Endodermal cell (in vitro differentiated cells): ENCODE measurements at regions not wholly inside any gene's neighbourhood (a gene's known extent, or its start where the extent isn't known, plus 50 kb on each side); places are given as distances from the start of the nearest gene placed in this dataset.
"Not testable (repeated sequence)": the region's sequence is repeated elsewhere in the genome, so short reads cannot be mapped to it uniquely, and the experiment has no call there.

Experiments
- DNase-seq: peaks from one replicate; pipeline ENCODE4 v3.0.0-alpha.2; 2017
- H3K27ac ChIP-seq: 2 replicates; pipeline ENCODE4 v1.5.1; 2013; ENCODE audit warnings: mild to moderate bottlenecking, low read depth, low read length, moderate library complexity
- H3K27me3 ChIP-seq: 2 replicates; pipeline ENCODE4 v1.6.1; 2013; ENCODE audit warnings: mild to moderate bottlenecking, low read length, moderate library complexity; ENCODE audit not compliant: insufficient read depth, control insufficient read depth, poor library complexity, severe bottlenecking
- H3K36me3 ChIP-seq: 2 replicates; pipeline ENCODE4 v1.7.0; 2013; ENCODE audit warnings: mild to moderate bottlenecking, low read length, moderate library complexity; ENCODE audit not compliant: control insufficient read depth, insufficient read depth
- H3K4me1 ChIP-seq: one replicate; pipeline ENCODE4 v1.7.0; 2013; ENCODE audit warnings: low read length; ENCODE audit not compliant: control insufficient read depth, insufficient read depth
- H3K4me3 ChIP-seq: 2 replicates; pipeline ENCODE4 v1.5.1; 2013; ENCODE audit warnings: mild to moderate bottlenecking, low read length, moderate library complexity
- H3K9ac ChIP-seq: 2 replicates; pipeline ENCODE4 v1.6.1; 2013; ENCODE audit warnings: mild to moderate bottlenecking, low read length, moderate library complexity; ENCODE audit not compliant: poor library complexity, severe bottlenecking; ENCODE audit errors: extremely low read depth
- H3K9me3 ChIP-seq: 2 replicates; pipeline ENCODE4 v1.6.1; 2013; ENCODE audit warnings: mild to moderate bottlenecking, low read length, moderate library complexity; ENCODE audit not compliant: control insufficient read depth
- H3K27ac Mint-ChIP-seq: 2 replicates; pipeline ENCODE4 v1.8.0; 2020; ENCODE audit warnings: mixed read lengths
- H3K27me3 Mint-ChIP-seq: 2 replicates; pipeline ENCODE4 v1.8.0; 2021; ENCODE audit warnings: mild to moderate bottlenecking, mixed read lengths; ENCODE audit not compliant: insufficient read depth
- H3K36me3 Mint-ChIP-seq: 2 replicates; pipeline ENCODE4 v1.8.0; 2020; ENCODE audit warnings: low read depth, mixed read lengths
- H3K4me1 Mint-ChIP-seq: 2 replicates; pipeline ENCODE4 v1.8.0; 2020; ENCODE audit warnings: mixed read lengths
- H3K4me3 Mint-ChIP-seq: 2 replicates; pipeline ENCODE4 v1.8.0; 2020; ENCODE audit warnings: mild to moderate bottlenecking, moderate library complexity, mixed read lengths
- H3K9me3 Mint-ChIP-seq: 2 replicates; pipeline ENCODE4 v1.8.0; 2020; ENCODE audit warnings: mild to moderate bottlenecking, mixed read lengths
- WGBS, 2 experiments: methylation state at CpG; one replicate each; pipeline versions ENCODE4 v1.1.5 to v1.1.7; 2013; ENCODE audit warnings: missing lambda C conversion rate in 2 of 2, mixed read lengths in 1 of 2; ENCODE audit not compliant: insufficient coverage in 1 of 2, insufficient read length in 1 of 2; 5-methylcytosine and 5-hydroxymethylcytosine counted together
- TF ChIP-seq, protein P1 (sequence below): fragments of 200-600 bp; sonication (generic); conservative IDR thresholded peaks from 2 replicates; pipeline ENCODE4 v1.5.0; 2021; ENCODE audit warnings: antibody characterized with exemption, mild to moderate bottlenecking

GRCh38 chr6:101088594-101088993 is 207.5 kb upstream of the ASCC3 start:
- DNase-seq = no peak
- TF ChIP-seq, protein P1, sequence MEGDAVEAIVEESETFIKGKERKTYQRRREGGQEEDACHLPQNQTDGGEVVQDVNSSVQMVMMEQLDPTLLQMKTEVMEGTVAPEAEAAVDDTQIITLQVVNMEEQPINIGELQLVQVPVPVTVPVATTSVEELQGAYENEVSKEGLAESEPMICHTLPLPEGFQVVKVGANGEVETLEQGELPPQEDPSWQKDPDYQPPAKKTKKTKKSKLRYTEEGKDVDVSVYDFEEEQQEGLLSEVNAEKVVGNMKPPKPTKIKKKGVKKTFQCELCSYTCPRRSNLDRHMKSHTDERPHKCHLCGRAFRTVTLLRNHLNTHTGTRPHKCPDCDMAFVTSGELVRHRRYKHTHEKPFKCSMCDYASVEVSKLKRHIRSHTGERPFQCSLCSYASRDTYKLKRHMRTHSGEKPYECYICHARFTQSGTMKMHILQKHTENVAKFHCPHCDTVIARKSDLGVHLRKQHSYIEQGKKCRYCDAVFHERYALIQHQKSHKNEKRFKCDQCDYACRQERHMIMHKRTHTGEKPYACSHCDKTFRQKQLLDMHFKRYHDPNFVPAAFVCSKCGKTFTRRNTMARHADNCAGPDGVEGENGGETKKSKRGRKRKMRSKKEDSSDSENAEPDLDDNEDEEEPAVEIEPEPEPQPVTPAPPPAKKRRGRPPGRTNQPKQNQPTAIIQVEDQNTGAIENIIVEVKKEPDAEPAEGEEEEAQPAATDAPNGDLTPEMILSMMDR = no peak
- Histone ChIP-seq H3K4me1 (no peaks in the 10 kb centered on the region), H3K36me3 (no peaks in the 10 kb centered on the region), H3K9me3 (no peaks in the 10 kb centered on the region), H3K4me3 (no peak overlapping the region), H3K27ac (no peak overlapping the region), H3K9ac (no peak overlapping the region), H3K27me3 (no peaks in the 10 kb centered on the region)
- Mint-ChIP-seq H3K4me1 (peaks cover 17% of the 10 kb centered on the region), H3K27me3 (no peaks in the 10 kb centered on the region), H3K4me3 (no peak overlapping the region), H3K27ac (no peak overlapping the region), H3K9me3 (peaks cover 1% of the 10 kb centered on the region), H3K36me3 (no peaks in the 10 kb centered on the region)
- WGBS, 2 experiments = 83 to 84% methylated on average over 1 of the region's 2 CpGs

DNA sequence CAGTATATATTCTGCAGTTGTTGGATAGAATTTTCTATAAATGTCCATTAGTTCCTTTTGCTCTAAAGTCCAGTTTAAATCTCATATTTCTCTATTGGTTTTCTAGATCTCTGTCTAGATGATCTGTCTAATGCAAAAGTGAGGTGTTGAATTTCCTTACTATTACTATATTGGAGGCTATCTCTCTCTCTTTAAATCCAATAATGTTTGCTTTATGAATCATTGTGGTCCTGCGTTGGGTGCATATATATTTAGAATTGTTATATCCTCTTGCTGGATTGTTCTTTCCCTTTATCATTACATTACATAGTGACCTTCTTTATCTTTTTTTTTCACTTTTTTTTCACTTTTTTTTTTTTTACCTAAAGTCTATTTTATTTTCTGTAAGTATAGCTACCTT is 208.5 kb upstream of the ASCC3 start:
- H3K27me3 Mint-ChIP-seq = no peaks in the 10 kb centered on the region
- Histone ChIP-seq H3K9ac (no peak overlapping the region), H3K4me1 (no peaks in the 10 kb centered on the region), H3K36me3 (no peaks in the 10 kb centered on the region), H3K9me3 (no peaks in the 10 kb centered on the region), H3K4me3 (no peak overlapping the region), H3K27me3 (no peaks in the 10 kb centered on the region), H3K27ac (no peak overlapping the region)
- no CpG with 5 or more reads among the region's 1 CpG for WGBS, 2 experiments
- no peak for DNase-seq
- H3K4me3 Mint-ChIP-seq = no peak overlapping the region
- TF ChIP-seq, protein P1 = no peak
- H3K4me1 Mint-ChIP-seq = peaks cover 12% of the 10 kb centered on the region
- no peak overlapping the region for H3K27ac Mint-ChIP-seq
- H3K36me3 Mint-ChIP-seq = no peaks in the 10 kb centered on the region
- peaks cover 1% of the 10 kb centered on the region for H3K9me3 Mint-ChIP-seq

- no peak overlapping the region for H3K4me3 Mint-ChIP-seq
- H3K27me3 Mint-ChIP-seq = no peaks in the 10 kb centered on the region
- Histone ChIP-seq H3K36me3 (no peaks in the 10 kb centered on the region), H3K9me3 (no peaks in the 10 kb centered on the region), H3K27me3 (no peaks in the 10 kb centered on the region), H3K4me1 (no peaks in the 10 kb centered on the region), H3K4me3 (no peak overlapping the region), H3K27ac (no peak overlapping the region), H3K9ac (no peak overlapping the region)
- TF ChIP-seq, protein P1 = no peak
- H3K4me1 Mint-ChIP-seq = peaks cover 8% of the 10 kb centered on the region
- DNase-seq = no peak
- peaks cover 1% of the 10 kb centered on the region for H3K9me3 Mint-ChIP-seq
- H3K27ac Mint-ChIP-seq = no peak overlapping the region
- no peaks in the 10 kb centered on the region for H3K36me3 Mint-ChIP-seq
Measured at GRCh38 chr6:101090281-101090680, 209.2 kb upstream of the ASCC3 start.

DNA sequence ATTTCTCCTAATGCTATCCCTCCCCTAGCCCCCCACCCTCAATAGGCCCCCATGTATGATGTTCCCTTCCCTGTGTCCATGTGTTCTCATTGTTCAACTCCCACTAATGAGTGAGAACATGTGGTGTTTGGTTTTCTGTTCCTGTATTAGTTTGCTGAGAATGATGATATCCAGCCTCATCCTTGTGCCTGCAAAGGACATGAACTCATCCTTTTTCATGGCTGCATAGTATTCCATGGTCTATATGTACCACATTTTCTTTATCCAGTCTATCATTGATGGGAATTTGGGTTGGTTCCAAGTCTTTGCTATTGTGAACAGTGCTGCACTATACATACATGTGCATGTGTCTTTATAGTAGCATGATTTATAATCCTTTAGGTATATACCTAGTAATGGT is 217.5 kb upstream of the ASCC3 start:
- H3K4me3 ChIP-seq, H3K36me3 ChIP-seq, H3K4me1 ChIP-seq, H3K36me3 Mint-ChIP-seq, H3K27me3 Mint-ChIP-seq, H3K4me3 Mint-ChIP-seq, DNase-seq, H3K27ac ChIP-seq, H3K27me3 ChIP-seq, H3K27ac Mint-ChIP-seq, H3K9ac ChIP-seq, H3K9me3 ChIP-seq, H3K4me1 Mint-ChIP-seq, H3K9me3 Mint-ChIP-seq: not testable (repeated sequence)
